Activated T-helper 2 cell treated with anti-CD3 and anti-CD28 coated beads, Interferon-gamma antibody, Interleukin-2, Interleukin-4, amounts not matched to agents 10 μg/mL and 5 μg/mL and 100 μg/mL, durations not matched to agents 14 hours and 24 hours and 36 hours (primary cell): ENCODE measurements at regions not wholly inside any gene's neighbourhood (a gene's known extent, or its start where the extent isn't known, plus 50 kb on each side); places are given as distances from the start of the nearest gene placed in this dataset.

Experiments
- DNase-seq: peaks from one replicate; pipeline ENCODE4 v3.0.0; 2021; ENCODE audit warnings: low spot score
- H3K27ac Mint-ChIP-seq: one replicate; pipeline ENCODE4 v1.8.0; 2021; ENCODE audit warnings: mixed read lengths
- H3K27me3 Mint-ChIP-seq: one replicate; pipeline ENCODE4 v1.8.0; 2021; ENCODE audit warnings: low read depth, mixed read lengths
- H3K36me3 Mint-ChIP-seq: one replicate; pipeline ENCODE4 v1.8.0; 2021; ENCODE audit warnings: low read depth, mixed read lengths
- H3K4me1 Mint-ChIP-seq: one replicate; pipeline ENCODE4 v1.8.0; 2021; ENCODE audit warnings: low read depth, mixed read lengths
- H3K4me3 Mint-ChIP-seq: one replicate; pipeline ENCODE4 v1.8.0; 2021; ENCODE audit warnings: low read depth, mild to moderate bottlenecking, moderate library complexity, mixed read lengths
- H3K9me3 Mint-ChIP-seq: one replicate; pipeline ENCODE4 v1.8.0; 2021; ENCODE audit warnings: mixed read lengths
- intact Hi-C: fragments of 100-400 bp; cut with micrococcal nuclease; formaldehyde crosslinking; loops from one replicate; pipeline ENCODE4 v1.15.1; 2023

DNA sequence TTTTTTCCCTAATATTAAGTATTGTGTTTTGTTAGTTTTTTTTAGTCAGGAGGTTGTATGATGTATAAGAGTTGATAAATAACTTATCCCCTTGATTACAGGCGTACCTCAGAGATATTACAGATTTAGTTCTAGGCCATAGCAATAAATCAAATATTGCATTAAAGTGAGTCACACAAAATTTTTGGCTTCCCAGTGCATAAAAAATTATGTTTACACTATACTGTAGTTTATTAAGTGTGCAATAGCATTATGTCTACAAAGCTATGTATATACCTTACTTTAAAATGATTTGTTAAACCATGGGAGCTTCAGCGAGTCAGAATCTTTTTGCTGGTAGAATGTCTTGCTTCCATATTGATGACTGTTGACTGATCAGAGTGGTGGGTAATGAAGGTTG is 1180.6 kb upstream of the CDH18 start:
- H3K27ac Mint-ChIP-seq: no peak overlapping the region
- intact Hi-C loops: no loop called here

DNA sequence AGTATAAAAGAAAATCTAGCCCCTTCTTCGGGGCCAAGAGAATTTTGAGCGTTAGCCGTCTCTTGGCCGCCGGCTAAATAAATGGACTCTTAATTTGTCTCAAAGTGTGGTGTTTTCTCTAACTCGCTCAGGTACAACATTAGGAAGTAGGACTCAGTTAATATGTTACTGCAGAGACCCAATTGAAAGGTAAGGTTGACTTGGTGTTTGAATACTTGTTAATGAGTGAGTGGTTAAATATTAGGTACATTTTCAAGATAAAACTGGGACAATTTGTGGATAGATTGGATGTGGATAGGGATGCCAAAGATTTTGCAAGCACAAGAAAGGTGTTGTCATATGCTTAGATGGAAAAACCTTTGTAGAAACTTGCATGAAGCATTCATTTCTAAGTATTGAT is 1177.3 kb upstream of the CDH18 start:
- no peak overlapping the region for H3K4me3 Mint-ChIP-seq
- peaks cover 29% of the 10 kb centered on the region for H3K9me3 Mint-ChIP-seq
- no peaks in the 10 kb centered on the region for H3K27me3 Mint-ChIP-seq
- DNase-seq: no peak
- no peaks in the 10 kb centered on the region for H3K36me3 Mint-ChIP-seq
- no peak overlapping the region for H3K27ac Mint-ChIP-seq
- no peaks in the 10 kb centered on the region for H3K4me1 Mint-ChIP-seq
- intact Hi-C loops: no loop called here

More for the DNA sequence above, 1180.6 kb upstream of the CDH18 start:
- H3K9me3 Mint-ChIP-seq: peaks cover 37% of the 10 kb centered on the region
- H3K36me3 Mint-ChIP-seq: no peaks in the 10 kb centered on the region
- DNase-seq: no peak
- no peaks in the 10 kb centered on the region for H3K4me1 Mint-ChIP-seq
- H3K4me3 Mint-ChIP-seq: no peak overlapping the region
- no peaks in the 10 kb centered on the region for H3K27me3 Mint-ChIP-seq

DNA sequence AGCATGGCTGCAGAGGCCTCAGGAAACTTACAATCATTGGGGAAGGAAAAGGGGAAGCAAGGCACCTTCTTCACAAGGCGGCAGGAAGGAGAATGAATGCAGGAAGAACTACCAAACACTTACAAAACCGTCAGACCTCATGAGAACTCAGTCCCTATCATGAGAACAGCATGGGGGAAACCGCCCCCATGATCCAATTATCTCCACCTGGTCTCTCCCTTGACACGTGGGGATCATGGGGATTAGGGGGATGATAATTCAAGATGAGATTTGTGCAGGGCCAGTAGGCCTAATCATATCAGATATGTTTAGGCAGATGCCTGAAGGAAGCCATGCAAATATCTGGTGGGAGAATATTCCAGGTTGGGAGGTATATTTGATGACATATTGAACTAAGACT is 1176.4 kb upstream of the CDH18 start:
- intact Hi-C loops: no loop called here
- H3K27me3 Mint-ChIP-seq: no peaks in the 10 kb centered on the region
- no peaks in the 10 kb centered on the region for H3K36me3 Mint-ChIP-seq
- no peak for DNase-seq
- no peak overlapping the region for H3K4me3 Mint-ChIP-seq
- peaks cover 33% of the 10 kb centered on the region for H3K9me3 Mint-ChIP-seq
- H3K4me1 Mint-ChIP-seq: no peaks in the 10 kb centered on the region
- no peak overlapping the region for H3K27ac Mint-ChIP-seq

DNA sequence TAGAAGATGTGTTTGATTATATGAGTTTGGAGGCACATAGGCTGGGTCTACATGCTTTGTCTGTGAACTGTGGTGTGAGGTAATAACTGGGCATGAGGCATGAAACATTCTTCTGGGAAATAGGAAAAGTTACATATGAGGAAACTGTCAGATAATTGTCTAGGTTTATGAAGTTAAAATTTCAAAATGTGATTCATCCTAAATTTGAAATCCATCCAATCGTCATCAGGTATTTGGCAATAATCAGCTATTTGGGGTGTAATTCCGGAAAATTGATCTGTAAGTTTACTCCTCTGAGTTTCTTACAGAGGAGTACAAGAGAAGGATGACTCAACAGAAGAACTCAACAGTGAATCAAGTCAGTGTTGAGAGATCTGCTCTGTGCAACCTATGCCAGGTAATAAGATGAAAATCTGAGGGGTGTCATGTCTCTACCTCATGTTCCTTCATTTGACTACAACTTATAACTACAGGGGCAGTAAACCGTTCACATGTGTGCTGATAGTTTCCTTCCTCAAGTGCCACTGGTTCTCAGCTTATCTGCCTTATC is 1171.6 kb upstream of the CDH18 start:
- Mint-ChIP-seq H3K9me3 (peaks cover 29% of the 10 kb centered on the region), H3K4me3 (no peak overlapping the region), H3K27ac (no peak overlapping the region), H3K36me3 (no peaks in the 10 kb centered on the region), H3K4me1 (no peaks in the 10 kb centered on the region), H3K27me3 (no peaks in the 10 kb centered on the region)
- intact Hi-C loops: no loop called here
- no peak for DNase-seq

DNA sequence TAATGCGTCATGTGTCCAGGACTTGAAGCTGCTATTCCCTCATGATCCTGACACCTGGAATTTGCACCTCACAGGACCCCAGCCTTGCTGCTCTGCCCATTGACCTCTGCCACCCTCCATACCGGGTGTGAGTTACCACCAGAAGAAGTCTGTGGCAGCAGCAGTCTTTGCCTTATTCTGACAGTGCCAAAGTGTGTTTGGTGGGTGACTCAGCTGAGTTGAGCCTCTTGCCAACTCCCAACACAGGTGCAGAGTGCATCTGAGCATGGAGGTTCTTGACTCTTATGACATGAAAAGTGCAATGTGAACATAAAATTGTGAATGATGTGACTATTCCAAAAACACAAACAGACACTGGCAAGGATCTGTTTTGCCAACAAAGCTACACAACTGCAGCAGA is 1166.5 kb upstream of the CDH18 start:
- no peaks in the 10 kb centered on the region for H3K4me1 Mint-ChIP-seq

DNA sequence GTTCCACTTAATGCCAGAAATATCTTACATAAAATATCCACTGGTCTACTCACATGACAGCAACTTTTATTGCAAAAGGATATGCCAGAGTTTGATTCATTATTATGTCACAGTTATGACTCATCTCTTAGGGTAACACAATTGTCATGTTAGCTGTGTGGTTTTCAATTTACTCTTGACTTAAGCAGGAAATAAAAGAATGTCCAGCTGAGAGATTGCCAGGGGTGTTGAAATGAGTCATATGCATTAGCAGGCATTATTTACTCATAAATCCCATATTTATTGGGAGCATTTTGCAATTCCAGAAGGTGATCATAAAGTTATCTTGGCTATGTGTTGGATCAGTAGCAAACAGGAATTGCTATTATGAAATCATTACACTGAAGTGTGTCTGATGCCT is 1164.6 kb upstream of the CDH18 start:
- no peak overlapping the region for H3K4me3 Mint-ChIP-seq
- H3K9me3 Mint-ChIP-seq: peaks cover 15% of the 10 kb centered on the region
- DNase-seq: no peak
- no peaks in the 10 kb centered on the region for H3K4me1 Mint-ChIP-seq
- H3K27me3 Mint-ChIP-seq: no peaks in the 10 kb centered on the region
- no peak overlapping the region for H3K27ac Mint-ChIP-seq
- no peaks in the 10 kb centered on the region for H3K36me3 Mint-ChIP-seq
- intact Hi-C loops: no loop called here

More for the DNA sequence above, 1166.5 kb upstream of the CDH18 start:
- no peaks in the 10 kb centered on the region for H3K27me3 Mint-ChIP-seq
- no peak overlapping the region for H3K27ac Mint-ChIP-seq
- no peak overlapping the region for H3K4me3 Mint-ChIP-seq
- intact Hi-C loops: no loop called here
- H3K9me3 Mint-ChIP-seq: peaks cover 20% of the 10 kb centered on the region
- no peak for DNase-seq
- H3K36me3 Mint-ChIP-seq: no peaks in the 10 kb centered on the region

DNA sequence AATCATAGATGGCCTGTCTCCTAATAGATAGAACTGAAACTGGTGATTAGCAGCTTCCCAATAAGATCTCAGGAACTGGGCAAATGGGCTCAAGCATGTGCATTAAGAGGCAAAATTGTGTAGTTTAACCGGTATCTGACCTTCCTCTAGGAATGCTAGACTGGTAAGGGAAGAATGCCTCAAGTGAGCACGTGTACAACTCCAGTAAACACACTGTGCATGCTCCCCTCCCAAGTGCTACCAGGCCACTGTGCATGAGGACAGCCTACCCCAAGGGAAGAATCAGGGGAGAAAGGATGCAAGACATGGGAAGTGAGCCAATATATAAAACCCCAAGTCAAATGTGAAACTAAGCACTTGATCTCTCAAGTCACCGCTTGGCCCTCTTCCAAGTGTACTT is 1157.4 kb upstream of the CDH18 start:
- Mint-ChIP-seq H3K4me3 (no peak overlapping the region), H3K36me3 (no peaks in the 10 kb centered on the region), H3K4me1 (no peaks in the 10 kb centered on the region), H3K27ac (no peak overlapping the region), H3K27me3 (no peaks in the 10 kb centered on the region), H3K9me3 (peaks cover 10% of the 10 kb centered on the region)
- intact Hi-C loops: no loop called here
- DNase-seq: no peak

DNA sequence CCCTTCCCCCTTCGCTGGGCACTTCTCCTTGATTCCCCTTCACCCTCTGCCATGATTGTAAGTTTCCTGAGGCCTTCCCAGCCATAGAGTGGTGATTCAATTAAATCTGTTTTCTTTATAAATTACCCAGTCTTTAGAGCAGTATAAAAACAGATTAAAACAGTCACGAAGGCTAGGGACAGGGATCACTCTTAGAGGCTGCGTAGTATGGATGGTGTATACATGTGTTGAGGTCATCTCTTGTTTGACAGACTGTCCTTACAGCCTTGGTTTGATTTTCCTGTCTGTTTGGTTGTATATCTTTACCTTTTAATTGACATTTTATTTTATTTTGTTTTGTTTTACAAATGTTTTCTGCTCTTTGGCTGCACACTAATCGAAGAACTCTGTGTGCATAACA is 1155.7 kb upstream of the CDH18 start:
- H3K27me3 Mint-ChIP-seq: no peaks in the 10 kb centered on the region
- H3K4me1 Mint-ChIP-seq: no peaks in the 10 kb centered on the region
- H3K36me3 Mint-ChIP-seq: no peaks in the 10 kb centered on the region

GRCh38 chr5:21142791-21143190 is 1154.8 kb upstream of the CDH18 start:
- Mint-ChIP-seq H3K9me3 (peaks cover 8% of the 10 kb centered on the region), H3K4me3 (no peak overlapping the region), H3K27ac (no peak overlapping the region), H3K4me1 (no peaks in the 10 kb centered on the region), H3K27me3 (no peaks in the 10 kb centered on the region), H3K36me3 (no peaks in the 10 kb centered on the region)
- DNase-seq: no peak
- intact Hi-C loops: no loop called here

More for the DNA sequence above, 1155.7 kb upstream of the CDH18 start:
- intact Hi-C loops: no loop called here
- Mint-ChIP-seq H3K27ac (no peak overlapping the region), H3K4me3 (no peak overlapping the region), H3K9me3 (peaks cover 10% of the 10 kb centered on the region)
- no peak for DNase-seq

DNA sequence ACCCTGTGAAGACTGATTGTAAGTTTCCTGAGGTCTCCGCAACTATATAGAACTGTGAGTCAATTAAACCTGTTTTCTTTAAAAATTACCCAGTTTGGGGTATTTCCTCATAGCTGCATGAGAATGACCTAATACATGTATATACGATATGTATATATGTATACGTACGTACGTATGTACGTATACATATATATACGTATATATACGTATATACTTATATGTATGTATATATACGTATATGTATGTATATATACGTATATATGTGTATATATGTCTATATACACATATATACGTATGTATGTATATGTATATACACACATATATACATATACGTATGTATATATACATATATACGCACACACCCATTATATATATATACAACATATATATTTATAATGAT is 1153.0 kb upstream of the CDH18 start:
- Mint-ChIP-seq H3K9me3 (peaks cover 5% of the 10 kb centered on the region), H3K27ac (no peak overlapping the region)

GRCh38 chr5:21126236-21126635 is 1138.2 kb upstream of the CDH18 start:
- DNase-seq: no peak
- Mint-ChIP-seq H3K27ac (no peak overlapping the region), H3K9me3 (peaks cover 30% of the 10 kb centered on the region), H3K27me3 (no peaks in the 10 kb centered on the region), H3K4me3 (no peak overlapping the region), H3K36me3 (no peaks in the 10 kb centered on the region), H3K4me1 (no peaks in the 10 kb centered on the region)
- intact Hi-C loops: no loop called here

More for the DNA sequence above, 1153.0 kb upstream of the CDH18 start:
- Mint-ChIP-seq H3K27me3 (no peaks in the 10 kb centered on the region), H3K36me3 (no peaks in the 10 kb centered on the region), H3K4me1 (no peaks in the 10 kb centered on the region), H3K4me3 (no peak overlapping the region)
- no peak for DNase-seq
- intact Hi-C loops: no loop called here

DNA sequence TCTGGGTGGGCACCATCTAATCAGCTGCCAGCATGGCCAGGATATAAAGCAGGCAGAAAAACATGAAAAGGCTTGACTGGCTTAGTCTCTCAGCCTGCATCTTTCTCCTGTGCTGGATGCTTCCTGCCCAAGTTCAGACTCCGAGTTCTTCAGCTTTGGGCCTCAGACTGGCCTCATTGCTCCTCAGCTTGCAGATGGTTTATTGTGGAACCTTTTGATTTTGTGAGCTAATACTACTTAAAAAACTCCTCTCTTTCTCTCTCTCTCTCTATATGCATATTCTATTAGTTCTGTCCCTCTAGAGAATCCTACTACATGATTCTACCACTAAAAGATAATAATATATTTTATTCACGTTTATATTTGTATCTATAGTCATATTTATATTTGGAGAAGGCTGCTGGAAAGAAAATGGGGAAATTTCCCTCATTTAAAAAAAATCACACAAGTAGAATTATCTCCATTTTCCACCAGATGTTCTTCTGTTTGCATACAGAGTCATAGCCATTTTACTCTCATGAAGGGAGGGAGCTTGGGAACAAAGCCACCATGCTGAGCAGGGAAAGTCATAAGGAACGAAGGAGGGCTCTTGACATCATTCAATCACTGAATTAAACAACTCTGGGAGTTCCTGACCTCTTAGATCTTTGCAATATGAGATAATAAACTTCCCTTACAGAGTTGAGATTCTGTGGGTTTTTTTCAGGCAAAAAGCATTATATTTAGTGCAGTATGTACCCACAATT is 1137.4 kb upstream of the CDH18 start:
- H3K4me1 Mint-ChIP-seq: no peaks in the 10 kb centered on the region
- H3K27me3 Mint-ChIP-seq: no peaks in the 10 kb centered on the region
- no peak overlapping the region for H3K27ac Mint-ChIP-seq
- peaks cover 31% of the 10 kb centered on the region for H3K9me3 Mint-ChIP-seq
- no peak for DNase-seq
- intact Hi-C loops: no loop called here
- no peaks in the 10 kb centered on the region for H3K36me3 Mint-ChIP-seq
- no peak overlapping the region for H3K4me3 Mint-ChIP-seq

GRCh38 chr5:21121213-21121612 is 1133.2 kb upstream of the CDH18 start:
- H3K9me3 Mint-ChIP-seq: peaks cover 42% of the 10 kb centered on the region
- no peaks in the 10 kb centered on the region for H3K36me3 Mint-ChIP-seq
- H3K27ac Mint-ChIP-seq: no peak overlapping the region
- no peaks in the 10 kb centered on the region for H3K27me3 Mint-ChIP-seq
- intact Hi-C loops: no loop called here
- no peaks in the 10 kb centered on the region for H3K4me1 Mint-ChIP-seq
- no peak for DNase-seq
- H3K4me3 Mint-ChIP-seq: no peak overlapping the region
